NCI-H2171 treated with DMSO at 0.1 percent for 48 hours (cell line): ENCODE measurements at regions not wholly inside any gene's neighbourhood (a gene's known extent, or its start where the extent isn't known, plus 50 kb on each side); places are given as distances from the start of the nearest gene placed in this dataset.

Source experiments
- DNase-seq: peaks from one replicate; lab custom pipeline; 2025; lab: John Stamatoyannopoulos, UW

DNA sequence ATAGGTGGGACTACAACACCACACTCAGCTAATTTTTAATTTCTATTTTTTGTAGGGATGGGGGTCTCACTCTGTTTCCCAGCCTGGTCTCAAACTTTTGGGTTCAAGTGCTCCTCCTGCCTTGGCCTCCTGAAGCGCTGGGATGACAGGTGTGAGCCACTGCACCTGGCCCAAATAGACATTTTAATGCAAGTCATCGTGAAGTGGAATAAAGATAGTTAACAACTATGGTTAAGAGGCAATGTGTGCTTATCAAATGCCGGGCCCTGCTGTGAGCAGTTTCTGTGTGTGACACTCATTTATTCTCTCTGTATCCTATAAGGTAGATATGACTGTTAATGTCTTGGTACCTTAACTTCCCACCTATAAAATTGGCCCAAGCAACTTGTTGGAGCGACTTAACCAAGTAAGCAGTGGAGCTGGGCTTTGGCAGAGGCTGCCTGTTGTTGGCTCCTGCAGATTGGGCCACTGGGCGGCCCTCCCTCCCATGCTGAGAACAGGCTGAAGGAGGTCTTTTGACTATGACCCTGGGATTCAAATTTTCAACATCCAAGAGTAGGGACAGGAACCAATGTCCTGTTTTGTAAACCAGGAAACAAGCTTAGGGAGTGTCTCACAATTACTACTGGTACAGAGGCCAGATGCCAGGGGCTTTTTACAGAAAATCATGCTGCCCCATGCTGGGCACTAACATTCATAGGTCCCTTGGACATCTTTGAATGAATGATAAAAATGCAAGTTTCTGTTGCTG is 450.7 kb downstream of the TSHZ3 start:
- no peak for DNase-seq

GRCh38 chr19:30897553-30897952 is 451.7 kb downstream of the TSHZ3 start:
- no peak for DNase-seq

DNA sequence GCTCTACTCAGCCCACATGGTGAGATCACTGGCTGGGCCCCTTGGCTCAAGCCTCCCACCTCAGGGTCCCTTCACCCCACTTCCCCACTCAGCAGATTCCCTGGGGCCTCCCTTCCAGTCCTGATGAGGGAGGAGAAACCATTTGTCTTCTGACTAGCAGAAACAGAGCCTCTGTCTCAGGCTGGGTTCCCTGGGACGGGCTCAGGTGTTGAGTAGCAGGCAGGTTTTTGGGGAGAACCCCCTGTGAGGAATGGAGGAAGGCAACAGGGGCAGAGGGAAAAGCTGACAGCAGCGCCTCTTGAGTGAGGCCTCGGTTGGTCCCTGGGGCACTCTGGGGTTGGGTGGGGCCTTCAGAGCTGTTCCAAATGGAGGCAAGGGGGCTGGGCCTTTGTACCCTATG is 452.2 kb downstream of the TSHZ3 start:
- no peak for DNase-seq

GRCh38 chr19:30896554-30896953 is 452.7 kb downstream of the TSHZ3 start:
- DNase-seq: no peak

- no peak for DNase-seq
Observed at GRCh38 chr19:30895946-30896345, 453.3 kb downstream of the TSHZ3 start.

DNA sequence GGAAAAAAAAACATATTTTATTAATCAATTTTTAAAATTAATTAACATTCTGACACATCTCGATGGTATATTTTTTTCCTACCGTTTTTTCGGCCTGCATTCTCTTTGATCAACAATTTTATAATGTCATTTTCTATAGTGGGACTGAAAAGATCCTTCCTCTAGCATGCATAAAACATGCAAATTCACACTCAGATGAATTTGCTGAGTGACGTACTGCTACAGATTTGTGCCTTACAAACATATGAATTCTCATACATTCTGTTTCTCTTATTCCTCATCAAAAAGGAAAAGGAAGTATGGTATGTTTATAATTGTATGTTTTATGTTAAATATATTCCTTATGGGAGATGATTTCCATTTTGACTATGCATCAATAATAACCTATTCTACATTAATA is 458.2 kb downstream of the TSHZ3 start:
- no peak for DNase-seq

GRCh38 chr19:30890033-30890432 is 459.2 kb downstream of the TSHZ3 start:
- no peak for DNase-seq

- no peak for DNase-seq
Observed at GRCh38 chr19:30888937-30889336, 460.3 kb downstream of the TSHZ3 start.

DNA sequence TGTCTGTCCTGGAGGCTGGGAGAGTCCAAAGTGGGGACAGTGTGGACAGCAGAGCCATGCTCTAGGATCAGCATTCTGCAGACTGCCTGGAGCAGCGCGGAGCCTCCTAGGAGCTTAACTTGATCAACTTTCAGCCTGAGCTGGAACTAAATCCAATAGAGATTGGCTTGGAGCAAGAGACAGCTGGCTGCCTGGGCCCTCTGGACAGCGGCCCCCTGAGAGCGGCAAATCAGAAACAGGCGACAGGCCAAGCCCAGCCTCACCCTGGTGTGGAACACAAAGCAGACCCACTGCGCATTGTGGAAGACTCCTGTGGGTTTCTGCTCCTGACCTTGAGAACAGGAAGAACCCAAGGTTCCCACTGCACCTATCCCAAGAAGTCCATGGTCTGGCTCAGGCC is 462.2 kb downstream of the TSHZ3 start:
- DNase-seq: no peak

DNA sequence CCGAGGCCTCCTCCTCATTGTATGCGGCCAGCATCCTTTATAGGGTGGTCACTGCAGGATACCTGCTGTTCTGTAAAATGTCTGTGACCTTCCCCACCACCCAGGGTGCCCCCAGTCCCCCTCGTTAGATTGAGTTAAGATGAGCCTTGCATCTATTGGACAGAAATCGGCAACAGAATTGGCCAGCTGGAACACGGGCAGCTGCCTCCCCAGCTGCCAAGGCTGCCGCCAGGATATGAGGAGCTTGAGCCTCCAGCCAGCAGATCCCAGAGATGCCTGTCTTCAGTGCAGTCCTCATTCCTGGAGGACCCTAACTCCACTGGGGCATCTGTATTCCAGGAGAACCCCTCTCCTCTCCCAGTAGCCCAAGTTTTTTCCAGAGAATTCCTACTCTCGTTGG is 463.0 kb downstream of the TSHZ3 start:
- DNase-seq: no peak

DNA sequence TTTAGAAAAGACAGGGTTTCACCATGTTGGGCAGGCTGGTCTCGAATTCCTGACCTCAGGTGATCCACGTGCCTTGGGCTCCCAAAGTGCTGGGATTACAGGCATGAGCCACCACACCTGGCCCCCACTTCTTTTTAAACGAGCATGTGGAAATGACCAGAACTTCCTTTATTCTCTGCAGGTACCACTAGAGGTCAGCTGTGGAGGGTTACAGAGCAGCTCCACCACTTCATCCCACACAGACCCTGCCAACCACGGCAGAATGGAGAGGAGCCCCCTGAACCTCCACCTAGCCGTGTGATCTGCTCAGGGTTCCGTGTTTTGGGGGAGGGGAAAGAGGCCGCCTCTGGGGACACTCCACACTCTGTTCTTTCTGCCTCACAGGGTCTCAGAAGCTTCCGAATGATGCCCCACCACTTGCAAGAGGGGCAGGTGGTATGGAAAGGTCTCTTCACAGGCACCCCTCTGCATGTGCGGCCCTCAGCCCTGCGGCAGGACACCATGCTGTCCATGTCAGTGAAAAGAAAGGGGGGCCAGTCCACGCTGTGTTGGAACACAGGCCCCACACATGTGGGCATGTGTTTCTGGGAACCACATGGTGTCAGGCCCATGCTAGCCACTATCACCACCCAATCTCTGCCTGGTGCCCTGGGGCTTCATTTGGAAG is 465.0 kb downstream of the TSHZ3 start:
- no peak for DNase-seq

GRCh38 chr19:30883071-30883470 is 466.2 kb downstream of the TSHZ3 start:
- no peak for DNase-seq

GRCh38 chr19:30882411-30883005 is 466.7 kb downstream of the TSHZ3 start:
- no peak for DNase-seq

GRCh38 chr19:30881930-30882329 is 467.3 kb downstream of the TSHZ3 start:
- DNase-seq: no peak

DNA sequence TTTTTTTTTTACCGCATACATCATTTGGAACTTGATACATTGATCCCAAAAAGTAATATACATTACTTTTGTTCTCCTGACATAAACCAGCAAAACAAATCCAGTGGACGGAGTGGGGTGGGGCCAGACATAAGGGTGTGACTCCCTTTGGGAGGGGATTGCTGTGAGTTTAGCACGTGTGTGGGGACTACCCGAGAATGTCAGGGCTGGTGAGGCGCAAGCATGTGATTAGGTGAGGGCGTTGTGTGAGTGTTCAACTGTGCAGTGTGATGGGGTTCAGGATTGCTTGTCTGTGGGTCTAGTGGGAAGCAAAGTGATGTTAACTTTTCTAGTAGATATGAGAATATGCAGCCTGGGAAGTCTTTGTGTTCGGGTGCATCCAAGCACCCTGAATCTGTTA is 468.0 kb downstream of the TSHZ3 start:
- no peak for DNase-seq

GRCh38 chr19:30880551-30880950 is 468.7 kb downstream of the TSHZ3 start:
- no peak for DNase-seq

- DNase-seq: no peak
Observed at GRCh38 chr19:30880151-30880550, 469.1 kb downstream of the TSHZ3 start.

DNA sequence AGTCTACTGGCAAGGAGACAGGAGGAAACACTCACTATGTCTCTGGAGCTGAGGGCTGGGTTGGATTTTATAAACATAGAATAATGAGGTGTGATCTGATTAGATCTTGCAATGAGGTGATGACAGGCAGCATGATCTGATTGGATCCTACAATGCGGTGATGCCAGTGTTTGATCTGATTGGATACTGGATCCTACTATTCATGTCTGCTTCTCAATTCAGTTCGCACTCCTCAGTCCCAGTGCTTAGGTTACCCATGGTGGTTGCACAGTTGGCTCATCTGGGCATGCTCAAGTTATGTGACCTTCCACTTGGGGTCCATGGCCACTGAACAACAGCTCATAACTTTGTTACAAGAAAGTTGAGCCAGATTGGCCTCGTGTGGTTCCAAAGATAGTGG is 469.5 kb downstream of the TSHZ3 start:
- no peak for DNase-seq

DNA sequence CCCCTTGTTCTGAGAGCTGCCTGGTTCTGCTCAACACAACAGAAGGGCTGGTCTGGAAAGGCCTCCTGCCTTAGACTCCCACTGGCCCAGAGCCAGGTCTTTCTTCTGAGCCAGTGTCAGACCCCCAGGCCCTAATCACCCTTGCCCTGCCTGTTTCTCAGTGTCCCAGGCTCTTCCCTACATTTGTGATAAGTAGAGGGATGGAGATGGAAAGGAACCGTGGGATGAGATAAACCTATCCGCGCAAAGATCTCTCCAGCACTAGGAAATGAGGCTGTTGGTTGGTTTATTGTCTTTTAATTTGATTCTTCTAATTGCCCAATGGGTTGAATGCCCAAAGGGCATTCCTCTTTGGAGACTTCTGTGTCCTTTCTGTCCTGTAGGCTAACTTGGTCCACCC is 470.0 kb downstream of the TSHZ3 start:
- DNase-seq: no peak

DNA sequence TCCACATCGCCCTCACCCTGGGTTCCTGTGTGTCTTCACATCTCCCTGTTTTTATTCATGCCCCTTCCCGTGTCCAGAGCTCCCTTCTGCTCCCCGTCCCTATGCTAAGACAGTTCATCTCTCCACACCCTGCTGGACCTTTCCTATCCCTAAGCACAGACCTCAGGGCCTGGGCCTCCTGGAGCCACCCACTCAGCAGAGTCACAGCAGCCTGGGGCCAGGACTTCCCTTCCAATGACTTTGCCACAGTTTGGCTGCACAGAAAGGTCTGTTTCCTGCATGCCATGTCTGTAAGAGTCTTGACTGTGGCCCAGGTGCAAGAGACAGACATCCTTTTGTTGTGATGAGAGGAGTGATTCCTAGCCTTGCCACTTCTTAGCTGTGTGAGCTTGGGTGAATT is 470.7 kb downstream of the TSHZ3 start:
- DNase-seq: no peak

DNA sequence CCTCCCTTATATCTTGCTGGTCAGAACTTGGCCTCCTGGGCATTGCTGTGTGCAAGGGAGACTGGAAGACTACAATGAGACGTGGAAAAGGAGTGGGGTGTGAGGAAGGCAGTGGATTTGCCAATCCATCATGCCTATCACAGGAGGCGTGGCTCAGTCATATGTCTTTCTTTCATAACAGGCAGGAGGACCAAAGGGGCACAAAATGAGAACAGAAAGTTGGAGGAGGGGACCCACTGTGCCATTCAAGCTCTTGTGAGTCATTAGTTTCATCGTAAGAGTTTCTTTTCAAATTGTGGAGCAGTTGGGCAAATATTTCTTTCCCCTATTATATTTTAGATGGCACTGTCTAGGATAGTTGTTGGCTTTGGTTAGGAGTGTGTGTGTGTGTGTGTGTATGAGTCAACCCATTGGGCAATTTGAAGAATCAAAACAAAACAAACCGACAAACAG is 471.5 kb downstream of the TSHZ3 start:
- no peak for DNase-seq

- no peak for DNase-seq
Observed at GRCh38 chr19:30873691-30874090, 475.5 kb downstream of the TSHZ3 start.

- DNase-seq: no peak
Observed at GRCh38 chr19:30873003-30873402, 476.2 kb downstream of the TSHZ3 start.
